Cardiac muscle cell (in vitro differentiated cells and primary cell): ENCODE measurements at regions not wholly inside any gene's neighbourhood (a gene's known extent, or its start where the extent isn't known, plus 50 kb on each side); places are given as distances from the start of the nearest gene placed in this dataset.
"Not testable (repeated sequence)": the region's sequence is repeated elsewhere in the genome, so short reads cannot be mapped to it uniquely, and the experiment has no call there.

Experiments
- DNase-seq, 2 donors: peaks; one replicate each; pipeline versions ENCODE4 v3.0.0 to v3.0.0-alpha.2; 2010 to 2017; ENCODE audit warnings: low read depth in 1 of 2, low spot score in 1 of 2
- H3K27ac ChIP-seq: fragments of 200-600 bp; sonication (generic); 2 replicates; pipeline ENCODE4 v1.5.1; 2016
- H3K27me3 ChIP-seq: fragments of 200-600 bp; sonication (generic); 2 replicates; pipeline ENCODE4 v1.6.0; 2016; ENCODE audit warnings: control low read depth
- H3K36me3 ChIP-seq: fragments of 200-600 bp; sonication (generic); 2 replicates; pipeline ENCODE4 v1.5.1; 2016; ENCODE audit warnings: control low read depth
- H3K4me1 ChIP-seq: fragments of 200-600 bp; sonication (generic); 2 replicates; pipeline ENCODE4 v1.8.1; 2017; ENCODE audit warnings: low read depth, mild to moderate bottlenecking, mixed run types
- H3K4me3 ChIP-seq: fragments of 200-600 bp; sonication (generic); 2 replicates; pipeline ENCODE4 v1.5.1; 2016; ENCODE audit warnings: mild to moderate bottlenecking
- H3K9me3 ChIP-seq: fragments of 200-600 bp; sonication (generic); 2 replicates; pipeline ENCODE4 v1.5.1; 2017; ENCODE audit warnings: low read depth, mild to moderate bottlenecking, control low read depth
- CTCF ChIP-seq: IDR thresholded peaks from 2 replicates; pipeline ENCODE4 v1.5.1; 2012; ENCODE audit warnings: low read depth, mild to moderate bottlenecking, low read length

- DNase-seq: no peak
- no peaks in the 10 kb centered on the region for H3K27me3 ChIP-seq
Measured at GRCh38 chr5:2071562-2071961, 188.8 kb upstream of the IRX4 start.

GRCh38 chr5:2070787-2071186 is 188.1 kb upstream of the IRX4 start:
- H3K27me3 ChIP-seq, DNase-seq: not testable (repeated sequence)

More at GRCh38 chr5:2071562-2071961, 188.8 kb upstream of the IRX4 start:
- Histone ChIP-seq H3K4me1 (no peaks in the 10 kb centered on the region), H3K4me3 (no peak overlapping the region), H3K9me3 (no peaks in the 10 kb centered on the region), H3K27ac (no peak overlapping the region), H3K36me3 (no peaks in the 10 kb centered on the region)
- TF ChIP-seq CTCF: no peak

GRCh38 chr5:2068531-2068930 is 185.8 kb upstream of the IRX4 start:
- no peaks in the 10 kb centered on the region for H3K4me1 ChIP-seq
- H3K36me3 ChIP-seq: no peaks in the 10 kb centered on the region
- DNase-seq: no peak
- H3K27ac ChIP-seq: no peak overlapping the region
- H3K4me3 ChIP-seq: no peak overlapping the region
- no peaks in the 10 kb centered on the region for H3K9me3 ChIP-seq
- TF ChIP-seq CTCF: no peak
- no peaks in the 10 kb centered on the region for H3K27me3 ChIP-seq

More at GRCh38 chr5:2070787-2071186, 188.1 kb upstream of the IRX4 start:
- not testable (repeated sequence) for H3K4me3 ChIP-seq, H3K9me3 ChIP-seq, H3K4me1 ChIP-seq, H3K27ac ChIP-seq, H3K36me3 ChIP-seq

GRCh38 chr5:2066373-2066772 is 183.6 kb upstream of the IRX4 start:
- Histone ChIP-seq H3K27ac (no peak overlapping the region), H3K4me1 (no peaks in the 10 kb centered on the region), H3K9me3 (no peaks in the 10 kb centered on the region), H3K36me3 (no peaks in the 10 kb centered on the region), H3K4me3 (no peak overlapping the region), H3K27me3 (no peaks in the 10 kb centered on the region)
- peak in 1 of 2 donors; percentile 40 for DNase-seq
- no peak for TF ChIP-seq CTCF

- H3K36me3 ChIP-seq, H3K4me1 ChIP-seq, DNase-seq, H3K9me3 ChIP-seq, H3K4me3 ChIP-seq, H3K27me3 ChIP-seq, H3K27ac ChIP-seq: not testable (repeated sequence)
Measured at GRCh38 chr5:2063380-2063779, 180.7 kb upstream of the IRX4 start.

GRCh38 chr5:2052687-2053086 is 170.0 kb upstream of the IRX4 start:
- Histone ChIP-seq H3K4me3 (no peak overlapping the region), H3K4me1 (no peaks in the 10 kb centered on the region), H3K36me3 (no peaks in the 10 kb centered on the region), H3K27ac (no peak overlapping the region), H3K9me3 (no peaks in the 10 kb centered on the region), H3K27me3 (no peaks in the 10 kb centered on the region)
- no peak for TF ChIP-seq CTCF
- DNase-seq: no peak

GRCh38 chr5:2049876-2050275 is 167.2 kb upstream of the IRX4 start:
- H3K9me3 ChIP-seq: no peaks in the 10 kb centered on the region
- H3K4me3 ChIP-seq: no peak overlapping the region
- no peak for TF ChIP-seq CTCF
- H3K36me3 ChIP-seq: no peaks in the 10 kb centered on the region
- H3K4me1 ChIP-seq: peaks cover 12% of the 10 kb centered on the region
- H3K27ac ChIP-seq: no peak overlapping the region
- DNase-seq: no peak
- H3K27me3 ChIP-seq: no peaks in the 10 kb centered on the region
